EL (cell line): ENCODE measurements at regions not wholly inside any gene's neighbourhood (a gene's known extent, or its start where the extent isn't known, plus 50 kb on each side); places are given as distances from the start of the nearest gene placed in this dataset.

Experiments
- DNase-seq: peaks from one replicate; pipeline ENCODE4 v3.0.0-alpha.2; 2016

GRCh38 chr4:106512706-106513105 lies 144.1 kb upstream of the GIMD1 start:
- DNase-seq = no peak

GRCh38 chr4:106507440-106507839 lies 138.9 kb upstream of the GIMD1 start:
- no peak for DNase-seq

- DNase-seq = no peak
These were observed 134.8 kb upstream of the GIMD1 start for GRCh38 chr4:106503116-106504050.

GRCh38 chr4:106502106-106502699 lies 133.6 kb upstream of the GIMD1 start:
- peak; percentile 73 for DNase-seq

- DNase-seq = no peak
These were observed 128.7 kb upstream of the GIMD1 start for GRCh38 chr4:106497271-106497670.

- DNase-seq = no peak
These were observed 127.5 kb upstream of the GIMD1 start for GRCh38 chr4:106496061-106496460.

- no peak for DNase-seq
These were observed 126.9 kb upstream of the GIMD1 start for GRCh38 chr4:106495476-106495875.

GRCh38 chr4:106494066-106494465 lies 125.5 kb upstream of the GIMD1 start:
- peak; percentile 43 for DNase-seq

GRCh38 chr4:106493086-106493485 lies 124.5 kb upstream of the GIMD1 start:
- DNase-seq = peak; percentile 16

GRCh38 chr4:106486533-106486932 lies 118.0 kb upstream of the GIMD1 start:
- DNase-seq = no peak

GRCh38 chr4:106481801-106482200 lies 113.2 kb upstream of the GIMD1 start:
- DNase-seq = no peak

GRCh38 chr4:106478152-106478551 lies 109.6 kb upstream of the GIMD1 start:
- no peak for DNase-seq

GRCh38 chr4:106476741-106477140 lies 108.2 kb upstream of the GIMD1 start:
- no peak for DNase-seq

GRCh38 chr4:106473515-106473914 lies 104.9 kb upstream of the GIMD1 start:
- no peak for DNase-seq

GRCh38 chr4:106471151-106471550 lies 102.6 kb upstream of the GIMD1 start:
- no peak for DNase-seq

- DNase-seq = no peak
These were observed 95.0 kb upstream of the GIMD1 start for GRCh38 chr4:106463622-106464021.

GRCh38 chr4:106454581-106454980 lies 86.0 kb upstream of the GIMD1 start:
- DNase-seq = no peak

- no peak for DNase-seq
These were observed 85.4 kb upstream of the GIMD1 start for GRCh38 chr4:106454021-106454420.

GRCh38 chr4:106451091-106451490 lies 82.5 kb upstream of the GIMD1 start:
- DNase-seq = no peak

- DNase-seq = no peak
These were observed 81.7 kb upstream of the GIMD1 start for GRCh38 chr4:106450249-106450648.

- peak; percentile 79 for DNase-seq
These were observed 76.0 kb upstream of the GIMD1 start for GRCh38 chr4:106444557-106444956.

GRCh38 chr4:106430797-106431196 lies 62.2 kb upstream of the GIMD1 start:
- no peak for DNase-seq

GRCh38 chr4:106429885-106430284 lies 61.3 kb upstream of the GIMD1 start:
- no peak for DNase-seq

GRCh38 chr4:106426069-106426468 lies 57.5 kb upstream of the GIMD1 start:
- DNase-seq = no peak
